ENCODE measurements at regions not wholly inside any gene's neighbourhood (a gene's known extent, or its start where the extent isn't known, plus 50 kb on each side); places are given as distances from the start of the nearest gene placed in this dataset.

- H4K20me1 ChIP-seq (ENCODE audit: insufficient read depth, poor library complexity, severe bottlenecking) = no peaks in the 10 kb centered on the region
- no peaks in the 10 kb centered on the region for H3K9me2 ChIP-seq (replicated peaks; ENCODE audit: insufficient read depth)
- H2AFZ ChIP-seq = no peak overlapping the region
- no peaks in the 10 kb centered on the region for H3K4me1 ChIP-seq (ENCODE audit: insufficient read depth)
- TF ChIP-seq, protein P1, sequence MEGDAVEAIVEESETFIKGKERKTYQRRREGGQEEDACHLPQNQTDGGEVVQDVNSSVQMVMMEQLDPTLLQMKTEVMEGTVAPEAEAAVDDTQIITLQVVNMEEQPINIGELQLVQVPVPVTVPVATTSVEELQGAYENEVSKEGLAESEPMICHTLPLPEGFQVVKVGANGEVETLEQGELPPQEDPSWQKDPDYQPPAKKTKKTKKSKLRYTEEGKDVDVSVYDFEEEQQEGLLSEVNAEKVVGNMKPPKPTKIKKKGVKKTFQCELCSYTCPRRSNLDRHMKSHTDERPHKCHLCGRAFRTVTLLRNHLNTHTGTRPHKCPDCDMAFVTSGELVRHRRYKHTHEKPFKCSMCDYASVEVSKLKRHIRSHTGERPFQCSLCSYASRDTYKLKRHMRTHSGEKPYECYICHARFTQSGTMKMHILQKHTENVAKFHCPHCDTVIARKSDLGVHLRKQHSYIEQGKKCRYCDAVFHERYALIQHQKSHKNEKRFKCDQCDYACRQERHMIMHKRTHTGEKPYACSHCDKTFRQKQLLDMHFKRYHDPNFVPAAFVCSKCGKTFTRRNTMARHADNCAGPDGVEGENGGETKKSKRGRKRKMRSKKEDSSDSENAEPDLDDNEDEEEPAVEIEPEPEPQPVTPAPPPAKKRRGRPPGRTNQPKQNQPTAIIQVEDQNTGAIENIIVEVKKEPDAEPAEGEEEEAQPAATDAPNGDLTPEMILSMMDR (IDR thresholded peaks at IDR 0.05; ENCODE audit: poor library complexity) = no peak
- TF ChIP-seq EZH2 (IDR thresholded peaks at IDR 0.05; ENCODE audit: borderline replicate concordance) (no peak), EZH2phosphoT487 (IDR thresholded peaks at IDR 0.05; ENCODE audit: low read depth, severe bottlenecking, unreplicated experiment) (no peak)
- no peak for DNase-seq (ENCODE audit: low spot score)
- no peaks in the 10 kb centered on the region for H3K79me2 ChIP-seq
- no peaks in the 10 kb centered on the region for H3K9me3 ChIP-seq (ENCODE audit: low read depth)
- H3K4me2 ChIP-seq = no peak overlapping the region
- H3K36me3 ChIP-seq (replicated peaks; ENCODE audit: insufficient read depth, low read depth) = no peaks in the 10 kb centered on the region
- H3K4me3 ChIP-seq = no peak overlapping the region
- 90% methylated on average over 2 of the region's 2 CpGs for WGBS (ENCODE audit: low lambda C conversion rate, missing lambda C conversion rate)
- no peak overlapping the region for H3K27ac ChIP-seq
- H3K27me3 ChIP-seq = no peaks in the 10 kb centered on the region
Observed at GRCh38 chr3:168976969-168977368, 686.5 kb downstream of the MECOM start.

DNA sequence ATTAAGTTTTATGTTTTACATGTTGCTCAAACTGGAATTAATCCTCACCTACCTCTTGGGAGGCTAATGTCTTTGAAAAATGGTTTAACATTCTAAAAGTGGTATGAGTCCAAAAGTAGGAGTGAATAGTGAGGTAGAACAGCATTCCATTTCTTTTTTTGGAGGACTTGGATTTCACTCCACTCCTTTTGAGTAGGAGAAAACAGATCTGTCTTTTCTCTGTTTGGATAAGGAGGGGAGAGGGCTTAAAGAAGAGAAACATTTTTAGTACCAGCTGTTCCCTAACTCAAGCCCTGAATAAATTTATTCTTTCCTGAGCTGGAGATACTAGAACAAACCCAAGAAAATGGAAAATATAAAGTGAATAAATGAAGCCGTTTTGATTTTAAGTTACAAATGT, 687.9 kb downstream of the MECOM start:
- no peak overlapping the region for H2AFZ ChIP-seq

GRCh38 chr3:168974617-168975403, 688.7 kb downstream of the MECOM start:
- no peak overlapping the region for H3K27ac ChIP-seq
- H4K20me1 ChIP-seq (ENCODE audit: insufficient read depth, poor library complexity, severe bottlenecking) = no peaks in the 10 kb centered on the region
- H3K4me3 ChIP-seq = no peak overlapping the region
- no peaks in the 10 kb centered on the region for H3K9me3 ChIP-seq (ENCODE audit: low read depth)
- no peak overlapping the region for H3K4me2 ChIP-seq
- DNase-seq (ENCODE audit: low spot score) = no peak
- H3K4me1 ChIP-seq (ENCODE audit: insufficient read depth) = no peaks in the 10 kb centered on the region
- H3K36me3 ChIP-seq (replicated peaks; ENCODE audit: insufficient read depth, low read depth) = no peaks in the 10 kb centered on the region
- no peaks in the 10 kb centered on the region for H3K27me3 ChIP-seq
- no peaks in the 10 kb centered on the region for H3K9me2 ChIP-seq (replicated peaks; ENCODE audit: insufficient read depth)
- no peaks in the 10 kb centered on the region for H3K79me2 ChIP-seq
- TF ChIP-seq EZH2phosphoT487 (IDR thresholded peaks at IDR 0.05; ENCODE audit: low read depth, severe bottlenecking, unreplicated experiment) (no peak), EZH2 (IDR thresholded peaks at IDR 0.05; ENCODE audit: borderline replicate concordance) (no peak)
- TF ChIP-seq, protein P1 (IDR thresholded peaks at IDR 0.05; ENCODE audit: poor library complexity) = no peak
- H2AFZ ChIP-seq = no peak overlapping the region

More for the DNA sequence above, 687.9 kb downstream of the MECOM start:
- WGBS (ENCODE audit: low lambda C conversion rate, missing lambda C conversion rate) = 71% methylated on average over 1 of the region's 1 CpG
- Histone ChIP-seq H3K27me3 (no peaks in the 10 kb centered on the region), H4K20me1 (ENCODE audit: insufficient read depth, poor library complexity, severe bottlenecking) (no peaks in the 10 kb centered on the region), H3K27ac (no peak overlapping the region), H3K4me1 (ENCODE audit: insufficient read depth) (no peaks in the 10 kb centered on the region), H3K79me2 (no peaks in the 10 kb centered on the region), H3K9me3 (ENCODE audit: low read depth) (no peaks in the 10 kb centered on the region), H3K9me2 (replicated peaks; ENCODE audit: insufficient read depth) (no peaks in the 10 kb centered on the region), H3K36me3 (replicated peaks; ENCODE audit: insufficient read depth, low read depth) (no peaks in the 10 kb centered on the region), H3K4me2 (no peak overlapping the region), H3K4me3 (no peak overlapping the region)
- no peak for DNase-seq (ENCODE audit: low spot score)
- TF ChIP-seq EZH2phosphoT487 (IDR thresholded peaks at IDR 0.05; ENCODE audit: low read depth, severe bottlenecking, unreplicated experiment) (no peak), EZH2 (IDR thresholded peaks at IDR 0.05; ENCODE audit: borderline replicate concordance) (no peak)
- TF ChIP-seq, protein P1 (IDR thresholded peaks at IDR 0.05; ENCODE audit: poor library complexity) = no peak
